ENCODE measurements at regions not wholly inside any gene's neighbourhood (a gene's known extent, or its start where the extent isn't known, plus 50 kb on each side); places are given as distances from the start of the nearest gene placed in this dataset.

- no peak for TF ChIP-seq CHD7 (IDR thresholded peaks at IDR 0.05; ENCODE audit: insufficient replicate concordance, low read length)
- no peak for TF ChIP-seq RFX5 (IDR thresholded peaks at IDR 0.05; ENCODE audit: borderline replicate concordance, low read depth, low read length)
- no peak for TF ChIP-seq HDAC2 (IDR thresholded peaks at IDR 0.05; ENCODE audit: borderline replicate concordance in 1 of 2, low read depth in 2 of 2, low read length in 2 of 2)
These were observed 246.9 kb upstream of the PRR20A start (continued) for GRCh38 chr13:56893843-56894242.

Data from H1 (cell line).